Smooth muscle cell (in vitro differentiated cells): ENCODE measurements at regions not wholly inside any gene's neighbourhood (a gene's known extent, or its start where the extent isn't known, plus 50 kb on each side); places are given as distances from the start of the nearest gene placed in this dataset.

Experiments
- DNase-seq: peaks from one replicate; lab custom pipeline; 2025; ENCODE audit not compliant: unreplicated experiment; lab: John Stamatoyannopoulos, UW
- H2AFZ ChIP-seq: fragments of 200-600 bp; sonication (generic); 2 replicates; pipeline ENCODE4 v1.6.0; 2016; ENCODE audit warnings: antibody characterized with exemption, low read depth, mild to moderate bottlenecking
- H3F3A ChIP-seq: fragments of 200-600 bp; sonication (generic); 2 replicates; pipeline ENCODE4 v1.6.0; 2017; ENCODE audit warnings: antibody characterized with exemption, low read depth
- H3K27ac ChIP-seq: fragments of 200-600 bp; sonication (generic); 2 replicates; pipeline ENCODE4 v1.5.1; 2016; ENCODE audit warnings: low read depth, mild to moderate bottlenecking
- H3K27me3 ChIP-seq: fragments of 200-600 bp; sonication (generic); 2 replicates; pipeline ENCODE4 v1.6.1; 2016; ENCODE audit warnings: low read depth, mild to moderate bottlenecking
- H3K36me3 ChIP-seq: fragments of 200-600 bp; sonication (generic); 2 replicates; pipeline ENCODE4 v1.5.1; 2016; ENCODE audit warnings: low read depth
- H3K4me1 ChIP-seq: fragments of 200-600 bp; sonication (generic); 2 replicates; pipeline ENCODE4 v1.5.1; 2016; ENCODE audit warnings: low read depth
- H3K4me2 ChIP-seq: fragments of 200-600 bp; sonication (generic); 2 replicates; pipeline ENCODE4 v1.6.0; 2016; ENCODE audit warnings: mild to moderate bottlenecking
- H3K4me3 ChIP-seq: fragments of 200-600 bp; sonication (generic); 2 replicates; pipeline ENCODE4 v1.5.1; 2016; ENCODE audit warnings: mild to moderate bottlenecking
- H3K79me2 ChIP-seq: fragments of 200-600 bp; sonication (generic); 2 replicates; pipeline ENCODE4 v1.6.0; 2016; ENCODE audit warnings: low read depth, mild to moderate bottlenecking
- H3K9ac ChIP-seq: fragments of 200-600 bp; sonication (generic); 2 replicates; pipeline ENCODE4 v1.6.0; 2016; ENCODE audit warnings: low read depth
- H3K9me3 ChIP-seq: fragments of 200-600 bp; sonication (generic); replicated peaks from 2 replicates; pipeline ENCODE4 v1.5.1; 2016; ENCODE audit warnings: low read depth
- H4K20me1 ChIP-seq: fragments of 200-600 bp; sonication (generic); 2 replicates; pipeline ENCODE4 v1.6.0; 2016; ENCODE audit warnings: low read depth
- WGBS: methylation state at CpG from one replicate; pipeline ENCODE4 v1.1.7; 2016; ENCODE audit warnings: low lambda C conversion rate; 5-methylcytosine and 5-hydroxymethylcytosine counted together
- TF ChIP-seq, protein P1 (sequence below): fragments of 200-600 bp; sonication (generic); IDR thresholded peaks from 2 replicates; pipeline ENCODE4 v1.5.1; 2017; ENCODE audit warnings: borderline replicate concordance, mild to moderate bottlenecking, antibody characterized with exemption; ENCODE audit not compliant: insufficient read depth, poor library complexity, severe bottlenecking

GRCh38 chr4:125398263-125399002, 83.7 kb downstream of the FAT4 start:
- Histone ChIP-seq H3K79me2 (no peaks in the 10 kb centered on the region), H2AFZ (no peak overlapping the region), H3F3A (no peaks in the 10 kb centered on the region), H3K27ac (no peak overlapping the region), H4K20me1 (no peaks in the 10 kb centered on the region), H3K36me3 (no peaks in the 10 kb centered on the region), H3K9ac (no peak overlapping the region), H3K9me3 (no peaks in the 10 kb centered on the region), H3K27me3 (no peaks in the 10 kb centered on the region), H3K4me1 (no peaks in the 10 kb centered on the region), H3K4me2 (no peak overlapping the region), H3K4me3 (no peak overlapping the region)
- 76% methylated on average over 9 of the region's 9 CpGs for WGBS
- no peak for DNase-seq
- TF ChIP-seq, protein P1, sequence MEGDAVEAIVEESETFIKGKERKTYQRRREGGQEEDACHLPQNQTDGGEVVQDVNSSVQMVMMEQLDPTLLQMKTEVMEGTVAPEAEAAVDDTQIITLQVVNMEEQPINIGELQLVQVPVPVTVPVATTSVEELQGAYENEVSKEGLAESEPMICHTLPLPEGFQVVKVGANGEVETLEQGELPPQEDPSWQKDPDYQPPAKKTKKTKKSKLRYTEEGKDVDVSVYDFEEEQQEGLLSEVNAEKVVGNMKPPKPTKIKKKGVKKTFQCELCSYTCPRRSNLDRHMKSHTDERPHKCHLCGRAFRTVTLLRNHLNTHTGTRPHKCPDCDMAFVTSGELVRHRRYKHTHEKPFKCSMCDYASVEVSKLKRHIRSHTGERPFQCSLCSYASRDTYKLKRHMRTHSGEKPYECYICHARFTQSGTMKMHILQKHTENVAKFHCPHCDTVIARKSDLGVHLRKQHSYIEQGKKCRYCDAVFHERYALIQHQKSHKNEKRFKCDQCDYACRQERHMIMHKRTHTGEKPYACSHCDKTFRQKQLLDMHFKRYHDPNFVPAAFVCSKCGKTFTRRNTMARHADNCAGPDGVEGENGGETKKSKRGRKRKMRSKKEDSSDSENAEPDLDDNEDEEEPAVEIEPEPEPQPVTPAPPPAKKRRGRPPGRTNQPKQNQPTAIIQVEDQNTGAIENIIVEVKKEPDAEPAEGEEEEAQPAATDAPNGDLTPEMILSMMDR: no peak

DNA sequence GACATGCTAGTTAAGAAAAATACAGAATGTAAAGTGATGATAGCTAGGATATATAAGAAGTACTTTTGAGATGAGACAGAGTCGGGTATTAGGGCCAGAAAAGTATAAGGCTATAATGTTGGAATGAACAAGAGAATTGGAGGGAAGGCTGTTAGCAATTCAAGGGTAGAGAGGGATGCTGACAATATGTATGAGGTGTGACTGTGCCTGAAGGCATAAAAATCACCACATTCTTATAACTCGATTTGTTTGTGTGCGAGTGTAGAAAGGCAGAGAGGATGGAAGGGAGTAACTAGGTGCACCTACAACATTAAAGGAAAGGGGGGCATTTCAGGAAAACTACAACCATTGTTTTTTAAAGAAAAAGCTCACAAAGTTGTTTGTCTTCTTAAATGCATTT, 86.0 kb downstream of the FAT4 start:
- no peaks in the 10 kb centered on the region for H3K36me3 ChIP-seq
- DNase-seq: no peak
- H3K9me3 ChIP-seq: no peaks in the 10 kb centered on the region
- no peaks in the 10 kb centered on the region for H3K79me2 ChIP-seq
- H3K27me3 ChIP-seq: no peaks in the 10 kb centered on the region
- no peak overlapping the region for H3K9ac ChIP-seq
- no peak overlapping the region for H2AFZ ChIP-seq
- no peak overlapping the region for H3K4me2 ChIP-seq
- TF ChIP-seq, protein P1: no peak
- H3K4me3 ChIP-seq: no peak overlapping the region
- H3K27ac ChIP-seq: no peak overlapping the region
- H3F3A ChIP-seq: no peaks in the 10 kb centered on the region
- no peaks in the 10 kb centered on the region for H4K20me1 ChIP-seq
- WGBS: 32% methylated on average over 3 of the region's 3 CpGs
- no peaks in the 10 kb centered on the region for H3K4me1 ChIP-seq

- 92% methylated on average over 2 of the region's 2 CpGs for WGBS
- no peak overlapping the region for H3K4me2 ChIP-seq
- TF ChIP-seq, protein P1: no peak
Observed at GRCh38 chr4:125401784-125402183, 87.0 kb downstream of the FAT4 start.

DNA sequence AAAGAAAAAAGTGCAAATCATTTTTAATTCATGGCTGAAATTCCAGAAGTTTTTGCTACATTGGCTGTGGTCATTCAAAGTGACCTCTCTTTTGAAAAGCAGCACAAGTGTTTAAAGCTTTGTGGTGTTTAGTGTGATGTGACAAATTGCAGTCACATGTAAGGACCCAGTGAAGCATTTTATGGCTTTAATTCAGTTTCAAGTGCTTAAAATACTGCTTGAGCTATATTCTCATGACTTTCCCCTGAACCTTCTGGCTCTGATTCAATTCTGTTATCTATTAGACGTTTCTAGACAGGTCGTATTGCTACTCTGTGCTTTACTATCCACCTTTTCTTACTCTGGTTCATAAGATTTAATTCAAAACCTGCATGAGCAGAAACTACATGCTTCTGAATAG, 105.8 kb downstream of the FAT4 start:
- Histone ChIP-seq H3F3A (no peaks in the 10 kb centered on the region), H3K9me3 (no peaks in the 10 kb centered on the region), H3K27me3 (no peaks in the 10 kb centered on the region), H3K27ac (no peak overlapping the region), H3K36me3 (no peaks in the 10 kb centered on the region), H3K79me2 (no peaks in the 10 kb centered on the region), H2AFZ (no peak overlapping the region), H3K4me1 (no peaks in the 10 kb centered on the region), H3K4me3 (no peak overlapping the region), H4K20me1 (no peaks in the 10 kb centered on the region), H3K4me2 (no peak overlapping the region), H3K9ac (no peak overlapping the region)
- TF ChIP-seq, protein P1: no peak
- WGBS: 70% methylated on average over 2 of the region's 2 CpGs
- DNase-seq: no peak

More at GRCh38 chr4:125401784-125402183, 87.0 kb downstream of the FAT4 start:
- H2AFZ ChIP-seq: no peak overlapping the region
- no peaks in the 10 kb centered on the region for H3K79me2 ChIP-seq
- H3K36me3 ChIP-seq: no peaks in the 10 kb centered on the region
- no peaks in the 10 kb centered on the region for H4K20me1 ChIP-seq
- no peaks in the 10 kb centered on the region for H3F3A ChIP-seq
- no peak overlapping the region for H3K9ac ChIP-seq
- H3K4me1 ChIP-seq: no peaks in the 10 kb centered on the region
- H3K4me3 ChIP-seq: no peak overlapping the region
- H3K27ac ChIP-seq: no peak overlapping the region
- no peaks in the 10 kb centered on the region for H3K27me3 ChIP-seq
- no peak for DNase-seq
- H3K9me3 ChIP-seq: no peaks in the 10 kb centered on the region
